Stimulated activated CD8-positive, alpha-beta memory T cell treated with anti-CD3 and anti-CD28 coated beads, Interleukin-7, amount 100 ng/mL, for 4 hours (primary cell): ENCODE measurements at regions not wholly inside any gene's neighbourhood (a gene's known extent, or its start where the extent isn't known, plus 50 kb on each side); places are given as distances from the start of the nearest gene placed in this dataset.
"Not testable (repeated sequence)": the region's sequence is repeated elsewhere in the genome, so short reads cannot be mapped to it uniquely, and the experiment has no call there.

Experiments used
- DNase-seq, 2 donors: peaks; one replicate each; pipeline ENCODE4 v3.0.0-alpha.2; 2020; ENCODE audit warnings: low read depth in 2 of 2

DNA sequence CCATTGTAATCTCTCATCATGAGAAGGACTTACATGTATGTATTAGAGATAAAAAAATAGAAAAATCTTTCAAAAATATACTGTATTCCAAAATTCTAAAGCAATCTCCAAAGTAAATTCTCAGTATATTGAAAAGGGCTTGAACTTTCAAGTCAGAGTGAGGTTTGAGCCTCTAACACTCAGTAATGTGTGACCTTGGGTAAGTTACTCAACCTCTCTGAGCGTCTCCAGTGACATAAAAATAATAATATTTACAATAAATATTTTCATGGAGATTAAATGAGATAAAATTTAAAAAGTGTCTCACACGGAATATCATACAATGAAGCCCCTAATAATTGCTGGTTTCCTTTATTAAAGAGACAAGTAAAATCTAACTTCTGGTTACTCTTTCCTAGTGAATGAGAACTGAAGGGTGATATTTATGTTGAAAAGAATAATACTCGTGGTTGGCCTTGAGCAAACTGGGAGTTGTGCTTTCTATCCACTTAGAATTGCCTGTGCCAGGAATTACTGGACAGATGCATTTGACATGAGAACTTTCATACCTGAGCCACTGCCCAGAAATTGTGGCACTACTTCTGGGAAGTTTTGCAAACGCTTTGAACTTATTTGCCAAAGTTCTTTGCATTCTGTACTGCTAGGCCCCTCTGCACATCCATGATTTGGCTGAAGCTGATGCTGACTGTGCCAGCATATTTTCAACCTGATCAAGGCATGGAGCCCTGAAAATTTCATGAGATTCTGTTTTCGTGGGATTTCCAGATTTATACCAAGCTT lies 933.7 kb downstream of the GALC start:
- no peak for DNase-seq

DNA sequence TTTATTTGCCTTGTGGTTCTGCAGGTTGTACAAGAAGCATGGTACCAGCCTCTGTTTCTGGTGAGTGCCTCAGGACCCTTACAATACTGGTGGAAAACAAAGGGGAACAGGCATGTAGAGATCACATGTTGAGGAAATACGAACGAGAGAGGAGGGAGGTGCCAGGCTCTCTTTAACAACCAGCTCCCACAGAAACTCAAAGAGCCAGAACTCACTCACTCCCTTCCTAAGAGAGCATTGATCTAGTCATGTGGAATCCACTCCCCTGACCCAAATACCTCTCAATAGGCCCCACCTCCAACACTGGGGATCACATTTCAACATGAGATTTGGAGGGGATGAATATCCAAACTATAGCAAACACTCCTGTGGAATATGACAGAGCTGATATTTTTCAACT lies 938.0 kb downstream of the GALC start:
- DNase-seq: no peak

DNA sequence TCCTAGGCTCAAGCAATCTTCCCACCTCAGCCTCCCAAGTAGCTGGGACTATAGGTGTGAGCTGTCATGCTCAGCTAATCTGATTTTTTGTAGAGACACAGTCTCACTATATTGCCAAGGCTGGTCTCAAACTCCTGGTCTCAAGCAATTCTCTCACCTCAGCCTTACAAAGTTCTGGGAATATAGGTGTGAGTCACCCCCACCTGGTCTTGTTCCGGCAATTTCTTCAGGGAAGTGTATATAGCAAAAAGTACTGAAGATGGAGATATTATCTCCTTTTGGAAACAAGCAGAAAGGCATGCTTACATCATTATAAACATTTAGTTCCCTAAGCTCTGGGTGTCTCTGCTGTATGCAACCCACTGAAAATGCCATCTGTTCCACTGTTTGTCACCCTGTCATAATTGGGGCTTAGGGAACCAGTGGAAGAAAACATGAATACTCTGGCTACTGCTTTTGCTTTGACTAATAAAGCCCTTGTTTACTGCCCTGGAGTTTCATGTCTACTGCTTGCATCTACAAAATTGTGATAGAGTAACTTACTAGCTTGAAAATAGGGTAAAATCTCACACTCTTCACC lies 940.2 kb downstream of the GALC start:
- no peak for DNase-seq

DNA sequence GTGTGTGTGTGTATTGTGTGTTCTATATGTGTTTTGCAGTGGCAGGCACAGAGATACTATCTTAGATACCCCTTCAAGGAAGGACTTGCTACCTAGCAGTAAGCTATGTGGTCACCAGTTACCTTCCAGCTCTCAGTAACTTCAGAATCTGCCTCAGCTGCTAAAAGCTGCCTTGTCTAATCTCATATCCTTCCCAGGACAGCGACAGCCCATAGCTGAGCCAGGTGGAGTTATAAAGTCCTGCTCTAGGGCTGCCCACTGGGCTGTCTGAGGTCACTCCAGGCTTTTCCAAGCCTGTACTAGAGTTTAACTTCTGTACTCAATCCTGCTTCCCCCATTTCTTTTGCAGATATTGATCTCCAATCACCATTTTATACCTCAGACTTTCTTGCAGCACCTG lies 942.6 kb downstream of the GALC start:
- no peak for DNase-seq

DNA sequence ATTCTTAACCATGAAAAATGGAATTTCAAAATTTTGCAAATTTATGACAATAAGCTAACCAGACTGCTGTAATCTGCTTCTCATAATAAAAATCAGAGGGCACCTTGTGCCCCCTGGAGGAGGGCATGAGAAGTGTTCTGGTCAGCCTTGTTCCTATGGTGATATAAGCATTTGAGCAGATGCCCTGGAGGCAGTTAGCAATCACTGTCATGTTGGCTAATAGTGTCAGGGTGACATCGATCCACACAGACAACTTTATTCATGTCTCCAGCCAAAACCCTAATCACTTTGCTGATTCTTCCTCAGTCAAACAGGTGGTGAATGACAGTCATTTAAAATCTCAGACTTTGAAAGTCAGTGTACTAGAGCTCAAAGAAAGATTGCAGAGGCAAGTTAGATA lies 943.0 kb downstream of the GALC start:
- no peak for DNase-seq

DNA sequence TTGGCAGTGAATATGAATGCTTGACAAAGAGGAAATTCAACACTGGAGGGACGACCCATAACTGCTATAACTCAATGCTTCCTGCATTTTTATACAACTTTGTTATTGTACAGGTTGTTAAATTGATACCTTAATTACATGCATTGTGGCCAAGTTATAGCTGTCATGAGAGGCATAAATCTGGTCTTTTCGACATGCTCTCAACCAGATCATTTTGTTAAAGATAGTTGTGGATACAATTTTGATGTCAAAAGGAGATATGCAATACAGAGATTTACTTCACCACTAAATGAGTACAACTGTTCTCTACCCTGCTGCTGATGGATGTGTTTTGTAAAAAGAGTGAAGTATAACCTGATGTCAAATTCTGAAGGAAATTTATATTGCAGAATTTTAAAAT lies 946.0 kb downstream of the GALC start:
- no peak for DNase-seq

DNA sequence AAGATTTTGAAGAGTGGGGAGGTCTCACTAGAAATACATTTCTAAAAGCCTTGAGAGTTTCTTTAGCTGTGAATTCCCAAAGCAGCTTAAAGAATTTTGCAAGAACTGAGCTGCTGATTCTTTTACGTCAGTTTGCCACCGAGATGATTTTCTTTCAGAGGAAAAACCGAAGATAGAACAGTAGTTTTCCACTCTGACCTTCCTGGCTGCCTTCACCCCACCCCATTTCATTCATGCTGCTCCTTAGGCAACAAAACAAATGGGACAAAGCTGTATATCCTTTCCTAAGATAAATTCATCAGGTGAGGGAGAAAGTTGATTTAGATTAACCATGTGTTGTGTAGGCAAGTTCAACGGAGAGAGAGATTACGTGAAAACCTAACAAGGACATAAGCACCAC lies 947.0 kb downstream of the GALC start:
- DNase-seq: no peak

DNA sequence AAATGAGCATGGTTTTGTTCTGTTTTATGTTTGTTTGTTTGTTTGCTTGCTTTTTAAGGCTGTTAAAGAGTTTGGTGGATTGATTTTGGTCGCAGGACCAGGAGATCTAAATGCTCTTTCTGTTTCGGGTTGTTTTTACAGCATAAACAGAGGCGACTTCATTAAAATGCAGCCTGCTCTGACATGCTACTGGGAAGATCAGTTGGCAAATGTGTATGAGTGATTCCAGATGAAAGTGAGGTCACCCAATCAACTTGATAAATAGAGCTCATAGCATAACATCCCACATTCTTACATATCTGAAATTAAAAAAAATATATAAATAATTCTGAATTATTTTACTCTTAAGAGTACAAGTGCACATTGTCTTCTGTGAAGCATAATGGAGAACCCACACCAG lies 947.7 kb downstream of the GALC start:
- no peak for DNase-seq

DNA sequence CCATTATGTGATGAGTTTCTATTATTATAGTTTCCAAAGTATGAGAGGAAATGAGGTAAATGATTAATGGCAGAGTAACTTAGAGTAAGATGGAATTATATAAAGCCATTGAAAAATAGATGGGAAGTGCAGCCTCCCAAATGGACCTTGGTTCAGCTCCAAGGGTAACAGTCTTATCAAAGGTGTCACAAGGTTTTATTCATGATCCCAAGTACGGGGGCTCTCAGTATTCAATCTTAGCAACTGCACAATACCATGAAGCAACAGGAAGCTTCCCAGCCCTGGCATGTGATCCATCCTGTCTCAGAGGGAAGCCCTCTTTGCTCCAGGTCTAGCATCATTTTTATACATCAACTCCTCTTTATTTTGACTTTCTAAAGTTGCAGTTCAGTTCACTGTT lies 948.2 kb downstream of the GALC start:
- DNase-seq: no peak

DNA sequence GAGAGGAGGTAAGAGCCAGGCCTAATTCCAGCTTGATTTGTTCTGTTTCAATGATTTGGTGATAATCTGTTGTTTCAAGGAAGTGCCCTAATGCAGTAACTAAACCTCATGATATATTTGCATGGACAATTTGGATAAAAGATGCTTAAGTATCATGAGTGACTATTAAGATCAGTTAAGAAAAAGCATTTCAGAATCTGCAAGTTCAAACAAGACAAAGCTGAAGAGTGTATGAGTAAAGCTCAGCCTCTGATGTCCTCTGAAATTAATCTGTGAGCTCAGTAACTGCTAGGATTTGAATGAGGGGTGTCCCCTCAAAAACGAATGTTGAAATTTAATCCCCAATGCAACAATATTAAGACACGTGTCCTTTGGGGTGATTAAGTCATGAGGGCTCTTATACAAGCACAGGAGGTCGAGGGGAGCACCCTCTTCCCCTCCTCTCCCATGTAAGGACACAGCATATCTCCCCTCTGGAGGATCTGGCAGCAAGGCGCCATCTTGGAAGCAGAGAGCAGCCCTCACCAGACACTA lies 949.2 kb downstream of the GALC start:
- no peak for DNase-seq

DNA sequence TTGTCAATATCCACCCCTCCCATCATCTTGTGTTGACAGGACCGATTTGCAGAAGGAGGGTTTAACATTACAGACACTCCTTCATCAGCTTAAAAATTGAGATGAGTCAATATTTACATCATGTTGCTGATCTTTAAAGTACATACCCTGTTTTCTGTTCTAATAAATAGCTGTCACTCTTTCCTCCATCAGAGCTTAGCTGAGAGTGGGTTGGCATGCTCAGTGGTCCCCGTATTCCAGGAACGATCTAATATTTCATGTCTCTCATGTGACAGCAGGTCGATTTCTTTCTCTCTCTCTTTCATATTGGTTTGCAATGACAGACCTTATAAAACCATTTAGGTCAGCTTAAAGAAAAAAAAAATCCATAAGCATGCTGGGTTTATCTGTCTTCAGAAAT lies 950.6 kb downstream of the GALC start:
- DNase-seq: no peak

DNA sequence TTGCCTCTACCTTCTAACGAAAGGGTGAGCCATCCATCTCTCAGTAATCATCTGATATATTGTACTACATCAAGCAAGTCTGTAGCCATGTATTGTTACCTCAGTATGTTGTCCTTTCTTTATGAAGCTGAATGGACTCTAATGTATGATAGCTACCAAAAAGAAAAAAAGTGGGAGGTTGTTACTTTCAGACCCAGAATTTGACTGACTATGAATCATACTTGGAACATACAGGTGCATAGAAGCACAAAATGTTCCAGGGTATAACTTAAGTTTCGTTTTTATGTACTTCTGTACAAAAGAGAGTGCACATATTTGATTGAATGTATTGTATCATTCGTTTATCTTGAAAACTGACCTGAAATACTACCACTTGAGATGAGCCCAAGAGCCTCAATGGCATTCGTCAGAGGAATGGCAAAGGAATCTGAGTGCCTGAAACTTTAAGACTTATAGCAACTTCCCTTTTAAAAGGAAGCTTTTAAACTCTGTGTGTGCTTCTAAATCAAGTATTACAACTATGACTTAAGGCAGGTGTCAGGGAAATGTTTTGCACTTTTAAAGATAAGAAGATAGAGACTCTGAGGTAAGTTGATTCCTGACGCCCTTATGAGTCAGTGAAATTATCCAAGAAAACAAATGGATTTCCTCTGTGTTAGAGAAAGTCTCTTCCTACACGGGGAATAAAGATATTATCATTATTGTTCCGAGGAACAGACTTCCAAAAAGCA lies 951.5 kb downstream of the GALC start:
- no peak for DNase-seq

DNA sequence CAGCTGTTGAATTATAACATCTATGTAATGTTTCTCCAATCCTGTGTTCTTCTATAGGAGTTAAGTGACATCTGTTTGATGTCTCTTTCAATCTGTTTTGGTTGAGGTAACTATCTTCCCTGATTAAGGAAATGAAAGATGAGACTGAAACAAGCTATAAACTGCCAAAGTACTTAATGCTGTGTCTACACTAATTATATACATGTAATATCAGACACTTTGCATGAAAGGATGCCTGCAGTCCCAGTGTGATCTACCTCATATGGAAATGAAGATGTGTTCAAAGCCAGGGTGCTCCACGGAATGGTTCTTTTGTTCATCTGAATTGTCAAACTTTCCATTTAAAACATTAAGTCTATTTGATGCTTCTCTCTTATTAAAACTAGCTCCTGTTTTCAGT lies 958.3 kb downstream of the GALC start:
- DNase-seq: no peak

DNA sequence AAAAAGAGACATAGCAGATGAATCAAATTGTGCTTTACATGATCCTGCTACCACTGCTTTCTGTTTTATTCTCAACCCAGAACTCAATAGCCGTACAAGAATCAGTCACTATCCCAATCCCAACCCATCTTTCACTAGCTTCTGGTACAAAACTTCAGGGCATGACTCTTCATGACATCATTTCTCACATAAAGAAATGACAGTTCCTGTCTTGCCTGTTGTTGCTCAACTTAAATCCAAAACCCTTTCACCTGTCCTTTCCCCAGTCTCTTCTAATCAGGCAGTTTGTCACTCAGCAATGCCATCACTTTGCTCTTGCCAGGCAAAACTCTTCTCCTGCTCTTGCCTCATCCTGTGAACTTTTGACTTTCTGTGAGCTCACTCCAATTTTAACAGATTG lies 962.8 kb downstream of the GALC start:
- no peak for DNase-seq

DNA sequence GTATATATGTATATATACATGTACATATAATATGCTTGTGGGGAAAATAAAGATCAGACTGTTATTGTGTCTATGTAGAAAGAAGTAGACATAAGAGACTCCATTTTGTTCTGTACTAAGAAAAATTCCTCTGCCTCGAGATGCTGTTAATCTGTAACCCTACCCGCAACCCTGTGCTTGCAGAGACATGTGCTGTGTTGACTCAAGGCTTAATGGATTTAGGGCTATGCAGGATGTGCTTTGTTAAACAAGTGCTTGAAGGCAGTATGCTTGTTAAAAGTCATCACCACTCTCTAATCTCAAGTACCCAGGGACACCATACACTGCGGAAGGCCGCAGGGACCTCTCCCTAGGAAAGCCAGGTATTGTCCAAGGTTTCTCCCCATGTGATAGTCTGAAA lies 972.9 kb downstream of the GALC start:
- not testable (repeated sequence) for DNase-seq

DNA sequence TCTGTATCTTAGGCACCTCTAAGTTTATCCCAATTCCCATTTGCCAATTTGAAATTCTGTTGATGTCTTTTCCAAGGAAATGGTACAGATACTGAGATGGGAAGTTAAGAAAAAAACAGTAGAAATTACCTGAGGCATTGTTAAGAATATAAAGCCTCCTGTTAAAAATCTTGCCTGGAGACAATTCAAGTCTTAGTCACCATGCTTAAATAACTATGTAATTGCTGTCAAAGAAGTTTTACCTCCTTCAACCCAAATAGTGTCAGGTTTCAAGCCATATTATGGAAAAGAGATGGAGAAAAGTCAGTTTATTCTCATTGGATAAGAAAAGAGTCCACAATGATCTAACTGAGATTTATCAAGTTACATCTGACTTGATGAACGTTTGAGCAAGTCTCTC lies 974.7 kb downstream of the GALC start:
- DNase-seq: no peak

DNA sequence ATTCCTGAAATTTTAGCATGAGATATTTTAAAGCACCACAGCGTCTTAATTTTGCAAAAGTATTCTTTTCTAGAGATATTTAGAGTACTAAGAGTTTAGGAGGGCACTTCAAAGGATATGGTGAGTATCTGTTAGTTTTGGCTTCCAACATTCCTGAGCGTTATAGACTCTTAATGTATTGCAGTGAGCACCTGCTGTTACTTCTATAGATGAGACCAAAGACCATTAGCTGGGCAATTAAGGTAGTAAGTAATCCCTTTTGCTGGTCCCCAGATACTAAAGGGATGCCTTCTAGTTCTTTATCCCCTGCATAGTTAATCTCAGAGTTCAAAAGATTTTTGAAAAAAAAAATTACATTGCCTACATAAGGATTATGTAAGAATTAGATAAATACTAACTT lies 975.6 kb downstream of the GALC start:
- DNase-seq: no peak

DNA sequence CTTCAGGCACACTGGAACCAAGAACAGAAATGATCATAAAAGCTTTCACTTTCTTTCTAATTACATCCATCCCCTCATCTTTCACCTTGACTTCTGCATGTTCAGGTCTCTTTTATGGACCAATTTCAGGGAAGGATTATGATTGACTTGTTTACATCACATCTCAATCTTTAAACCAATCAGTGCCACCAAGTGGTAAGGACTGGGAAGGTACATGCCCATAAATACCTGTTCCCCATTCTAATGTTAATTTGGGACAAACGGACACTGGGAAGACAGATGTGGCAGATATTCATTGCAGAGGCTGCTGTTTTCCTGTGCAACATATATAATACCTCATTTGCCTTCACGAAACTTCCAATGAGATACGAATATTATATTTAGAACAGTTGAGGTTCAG lies 978.1 kb downstream of the GALC start:
- no peak for DNase-seq

DNA sequence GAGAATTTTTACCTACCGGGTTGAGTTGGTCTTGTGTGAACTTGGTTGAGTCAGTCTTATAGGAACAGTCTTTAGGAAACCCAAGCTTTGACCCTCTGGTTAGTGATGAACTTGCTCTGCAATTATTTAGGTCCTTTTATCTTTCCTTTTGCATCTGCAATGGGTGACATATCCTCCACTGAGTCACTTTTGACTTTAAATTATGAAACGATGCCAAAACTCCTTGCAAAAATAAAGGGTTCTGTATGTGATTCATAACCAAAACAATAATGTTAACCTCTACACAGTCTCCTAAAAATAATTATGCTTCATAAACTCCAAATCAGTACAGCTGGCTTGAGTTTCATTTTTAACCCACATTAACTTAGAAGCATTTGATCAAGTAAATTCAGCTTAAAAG lies 979.4 kb downstream of the GALC start:
- DNase-seq: no peak

DNA sequence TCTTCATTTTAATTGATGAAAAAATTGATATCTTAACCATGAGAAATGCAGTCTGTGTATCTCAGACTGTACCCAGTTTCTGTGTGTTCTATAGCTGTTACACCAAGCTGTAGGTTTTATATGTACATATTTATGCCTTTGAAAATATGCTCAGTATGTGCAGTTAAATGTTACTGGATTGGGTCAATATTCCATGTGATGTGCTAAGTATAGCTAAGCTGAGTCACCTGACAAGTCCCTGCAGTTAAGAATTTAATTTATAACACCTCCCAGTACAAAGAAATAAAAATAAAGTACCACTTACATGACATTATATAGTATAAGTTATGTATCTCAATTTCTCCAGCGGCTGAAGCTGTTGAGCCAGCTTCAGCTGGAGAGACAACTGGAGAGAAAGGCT lies 984.0 kb downstream of the GALC start:
- DNase-seq: no peak

DNA sequence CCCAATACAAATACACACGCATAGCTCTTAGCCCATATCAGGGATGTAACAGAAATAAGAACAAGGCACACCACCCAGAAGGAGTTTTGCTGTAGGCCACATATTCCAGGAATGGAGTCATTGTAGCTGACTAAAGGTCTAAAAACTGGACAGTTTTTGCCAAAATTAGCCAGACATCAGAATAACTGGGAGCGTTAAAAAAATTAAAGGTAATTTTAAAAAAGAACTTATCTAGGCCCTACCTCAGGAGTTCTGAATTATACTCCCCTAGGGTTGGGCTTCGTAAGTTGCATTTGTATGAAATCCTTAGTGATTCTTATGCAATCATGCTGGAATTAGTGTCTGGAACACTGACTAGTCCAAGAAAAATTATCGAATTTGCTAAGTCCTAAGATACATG lies 987.7 kb downstream of the GALC start:
- no peak for DNase-seq

DNA sequence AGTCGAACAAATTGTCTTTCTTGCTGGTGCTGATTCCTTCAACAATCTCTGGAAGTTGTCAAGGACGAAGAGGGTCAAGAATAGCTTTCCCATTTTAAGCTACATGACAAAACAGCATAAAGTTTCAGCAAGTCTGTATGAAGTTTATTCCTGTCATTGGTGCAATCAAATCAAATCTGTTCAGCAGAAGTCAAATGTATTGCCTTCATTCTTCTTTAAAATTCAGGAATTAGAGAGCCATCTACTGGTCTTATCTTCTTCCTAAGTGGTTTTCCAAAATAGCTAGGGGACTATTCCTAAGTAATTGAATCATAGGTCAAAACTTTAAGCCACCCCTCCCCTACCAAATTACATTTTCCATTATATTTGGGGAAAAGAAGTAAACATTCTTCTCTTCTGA lies 990.2 kb downstream of the GALC start:
- DNase-seq: no peak

DNA sequence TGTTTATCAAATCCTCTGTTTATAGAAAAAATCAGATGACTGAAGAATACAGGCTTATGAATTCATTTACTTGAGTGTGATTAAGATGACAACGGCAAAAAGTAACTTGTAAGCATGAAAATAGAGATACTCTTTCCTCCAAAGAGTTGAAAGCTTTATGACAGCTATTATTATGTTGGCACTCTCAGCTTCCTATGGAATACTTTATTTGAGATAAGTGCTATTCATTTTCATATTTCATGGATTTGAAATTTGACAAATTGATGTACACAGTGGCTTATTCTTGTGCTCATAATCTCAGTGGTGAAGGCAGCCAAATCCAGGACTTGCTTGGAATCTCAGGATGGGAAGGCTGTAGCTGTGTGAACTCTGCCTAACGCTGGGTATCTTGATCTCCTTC lies 991.6 kb downstream of the GALC start:
- DNase-seq: no peak
